Fibroblast of the aortic adventitia (primary cell): ENCODE measurements at regions not wholly inside any gene's neighbourhood (a gene's known extent, or its start where the extent isn't known, plus 50 kb on each side); places are given as distances from the start of the nearest gene placed in this dataset.

Experiments used
- DNase-seq: peaks from one replicate; pipeline ENCODE4 v3.0.0-alpha.2; 2010; ENCODE audit warnings: low read depth
- H3K4me3 ChIP-seq: 2 replicates; pipeline ENCODE4 v1.5.1; 2011; ENCODE audit warnings: low read depth, mild to moderate bottlenecking, control low read depth, low read length, moderate library complexity
- CTCF ChIP-seq: IDR thresholded peaks from 2 replicates; pipeline ENCODE4 v1.5.1; 2011; ENCODE audit warnings: mild to moderate bottlenecking, low read length, control low read depth, inconsistent platforms; ENCODE audit not compliant: insufficient read depth

GRCh38 chr2:15733867-15734673, 142.4 kb downstream of the DDX1 start:
- no peak overlapping the region for H3K4me3 ChIP-seq
- DNase-seq = peak; percentile 53

GRCh38 chr2:15734674-15735483, 143.2 kb downstream of the DDX1 start:
- DNase-seq = no peak
- no peak for TF ChIP-seq CTCF
- no peak overlapping the region for H3K4me3 ChIP-seq

More at GRCh38 chr2:15733867-15734673, 142.4 kb downstream of the DDX1 start:
- no peak for TF ChIP-seq CTCF

GRCh38 chr2:15735484-15736326, 144.0 kb downstream of the DDX1 start:
- no peak overlapping the region for H3K4me3 ChIP-seq
- no peak for TF ChIP-seq CTCF
- DNase-seq = no peak

GRCh38 chr2:15736396-15737180, 144.9 kb downstream of the DDX1 start:
- no peak overlapping the region for H3K4me3 ChIP-seq
- TF ChIP-seq CTCF = no peak

GRCh38 chr2:15737314-15738224, 145.9 kb downstream of the DDX1 start:
- no peak for DNase-seq
- no peak for TF ChIP-seq CTCF
- no peak overlapping the region for H3K4me3 ChIP-seq

More at GRCh38 chr2:15736396-15737180, 144.9 kb downstream of the DDX1 start:
- no peak for DNase-seq
